ENCODE measurements at regions not wholly inside any gene's neighbourhood (a gene's known extent, or its start where the extent isn't known, plus 50 kb on each side); places are given as distances from the start of the nearest gene placed in this dataset.

DNA sequence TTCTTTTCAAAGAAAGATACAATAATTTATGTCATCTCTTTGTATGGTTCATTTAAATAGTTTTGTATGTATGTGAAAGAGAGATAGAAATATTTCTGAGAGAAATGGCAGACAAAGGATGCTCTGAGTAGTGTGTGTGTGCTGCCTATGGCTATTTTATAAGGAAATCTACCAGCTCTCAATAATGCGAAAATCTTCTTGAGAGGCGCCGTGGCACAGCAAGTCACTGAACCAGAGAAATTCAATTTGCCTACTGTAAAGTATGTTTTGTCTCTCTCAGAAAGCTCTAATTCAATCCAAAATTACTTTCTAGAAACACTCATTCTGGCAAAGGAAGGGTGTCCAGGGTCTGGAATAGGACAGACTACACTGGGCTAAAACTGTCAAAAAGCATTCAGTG lies 1981.1 kb downstream of the EFNA5 start:
- H3K9me3 ChIP-seq (ENCODE audit: control insufficient read depth in 2 of 3, insufficient read depth in 1 of 3, low read length in 3 of 3) = no peaks in the 10 kb centered on the region
- no peaks in the 10 kb centered on the region for H3K27me3 ChIP-seq (ENCODE audit: control insufficient read depth, insufficient read depth, low read length)
- FAIRE-seq (no peak), DNase-seq (no peak)
- H3K36me3 ChIP-seq (ENCODE audit: control insufficient read depth in 2 of 3, insufficient read depth in 3 of 3, low read length in 3 of 3) = no peaks in the 10 kb centered on the region
- intact Hi-C loops (cut with DNase I) = no loop called here
- H3K27ac ChIP-seq (ENCODE audit: low read depth in 2 of 2, low read length in 2 of 2) = no peak overlapping the region
- no peak overlapping the region for H3K4me3 ChIP-seq (ENCODE audit: low read length in 3 of 3)
- H3K4me1 ChIP-seq (ENCODE audit: control insufficient read depth in 2 of 3, insufficient read depth in 2 of 3, low read depth in 1 of 3, low read length in 3 of 3) = no peaks in the 10 kb centered on the region
- no peak overlapping the region for H3K9ac ChIP-seq (ENCODE audit: low read length in 3 of 3)
- TF ChIP-seq, protein P1, sequence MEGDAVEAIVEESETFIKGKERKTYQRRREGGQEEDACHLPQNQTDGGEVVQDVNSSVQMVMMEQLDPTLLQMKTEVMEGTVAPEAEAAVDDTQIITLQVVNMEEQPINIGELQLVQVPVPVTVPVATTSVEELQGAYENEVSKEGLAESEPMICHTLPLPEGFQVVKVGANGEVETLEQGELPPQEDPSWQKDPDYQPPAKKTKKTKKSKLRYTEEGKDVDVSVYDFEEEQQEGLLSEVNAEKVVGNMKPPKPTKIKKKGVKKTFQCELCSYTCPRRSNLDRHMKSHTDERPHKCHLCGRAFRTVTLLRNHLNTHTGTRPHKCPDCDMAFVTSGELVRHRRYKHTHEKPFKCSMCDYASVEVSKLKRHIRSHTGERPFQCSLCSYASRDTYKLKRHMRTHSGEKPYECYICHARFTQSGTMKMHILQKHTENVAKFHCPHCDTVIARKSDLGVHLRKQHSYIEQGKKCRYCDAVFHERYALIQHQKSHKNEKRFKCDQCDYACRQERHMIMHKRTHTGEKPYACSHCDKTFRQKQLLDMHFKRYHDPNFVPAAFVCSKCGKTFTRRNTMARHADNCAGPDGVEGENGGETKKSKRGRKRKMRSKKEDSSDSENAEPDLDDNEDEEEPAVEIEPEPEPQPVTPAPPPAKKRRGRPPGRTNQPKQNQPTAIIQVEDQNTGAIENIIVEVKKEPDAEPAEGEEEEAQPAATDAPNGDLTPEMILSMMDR (IDR thresholded peaks at IDR 0.05; ENCODE audit: borderline replicate concordance, extremely low read depth, insufficient read depth) = no peak

DNA sequence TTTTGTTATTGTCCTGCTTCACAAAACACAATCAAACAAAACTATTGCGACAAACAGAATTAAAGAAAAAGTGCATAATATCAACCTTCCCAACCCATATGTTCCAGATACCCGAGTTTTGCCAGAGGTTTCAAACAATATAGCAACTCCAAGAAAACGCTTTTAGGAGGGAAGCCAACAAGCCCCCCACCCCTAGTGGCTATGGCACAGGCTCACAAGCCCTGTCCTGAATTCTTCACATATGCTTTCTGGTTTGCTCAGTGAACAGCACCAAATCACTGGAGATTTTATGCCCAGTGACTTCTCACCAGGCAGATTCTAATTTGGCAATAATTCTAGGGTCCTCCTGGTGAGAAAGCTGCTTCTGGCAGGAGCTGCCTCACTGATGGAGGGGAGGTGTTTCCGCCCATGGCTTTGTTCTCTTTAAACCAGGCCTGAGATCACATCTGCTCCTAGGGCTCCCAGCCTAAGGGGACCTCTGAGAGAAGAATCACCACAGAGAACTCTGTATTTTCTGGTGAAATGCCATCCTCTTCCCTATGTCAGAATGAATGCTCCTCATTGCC lies 1982.4 kb downstream of the EFNA5 start:
- Histone ChIP-seq H3K9me3 (ENCODE audit: control insufficient read depth in 2 of 3, insufficient read depth in 1 of 3, low read length in 3 of 3) (no peaks in the 10 kb centered on the region), H3K9ac (ENCODE audit: low read length in 3 of 3) (no peak overlapping the region), H3K27me3 (ENCODE audit: control insufficient read depth, insufficient read depth, low read length) (no peaks in the 10 kb centered on the region), H3K4me3 (ENCODE audit: low read length in 3 of 3) (no peak overlapping the region), H3K27ac (ENCODE audit: low read depth in 2 of 2, low read length in 2 of 2) (no peak overlapping the region), H3K36me3 (ENCODE audit: control insufficient read depth in 2 of 3, insufficient read depth in 3 of 3, low read length in 3 of 3) (no peaks in the 10 kb centered on the region), H3K4me1 (ENCODE audit: control insufficient read depth in 2 of 3, insufficient read depth in 2 of 3, low read depth in 1 of 3, low read length in 3 of 3) (no peaks in the 10 kb centered on the region)
- FAIRE-seq (no peak), DNase-seq (no peak)
- intact Hi-C loops (cut with DNase I) = no loop called here
- TF ChIP-seq, protein P1 (IDR thresholded peaks at IDR 0.05; ENCODE audit: borderline replicate concordance, extremely low read depth, insufficient read depth) = no peak

DNA sequence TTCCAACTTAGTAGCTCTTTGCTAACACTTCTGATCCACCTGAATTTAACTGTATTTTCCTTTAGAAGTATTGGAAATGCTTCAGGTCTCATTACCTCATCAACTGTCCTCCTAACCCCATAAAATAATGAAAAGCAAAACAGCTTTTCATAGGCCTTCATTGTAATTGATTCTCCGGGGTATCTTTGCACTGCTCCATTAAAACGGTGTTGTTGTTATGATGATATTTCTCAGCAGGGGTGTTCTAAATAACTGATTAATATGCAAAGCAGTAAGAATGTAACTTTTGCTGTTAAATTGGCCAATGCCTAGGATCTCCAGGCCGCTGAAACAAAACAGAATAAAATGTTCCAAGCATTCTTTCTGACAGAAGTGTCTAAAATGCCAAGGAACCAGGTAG lies 1983.2 kb downstream of the EFNA5 start:
- H3K27me3 ChIP-seq (ENCODE audit: control insufficient read depth, insufficient read depth, low read length) = no peaks in the 10 kb centered on the region
- no peak overlapping the region for H3K4me3 ChIP-seq (ENCODE audit: low read length in 3 of 3)
- FAIRE-seq = no peak
- H3K4me1 ChIP-seq (ENCODE audit: control insufficient read depth in 2 of 3, insufficient read depth in 2 of 3, low read depth in 1 of 3, low read length in 3 of 3) = no peaks in the 10 kb centered on the region
- H3K27ac ChIP-seq (ENCODE audit: low read depth in 2 of 2, low read length in 2 of 2) = no peak overlapping the region
- no peak for DNase-seq
- intact Hi-C loops (cut with DNase I) = no loop called here
- TF ChIP-seq, protein P1 (IDR thresholded peaks at IDR 0.05; ENCODE audit: borderline replicate concordance, extremely low read depth, insufficient read depth) = no peak
- H3K9me3 ChIP-seq (ENCODE audit: control insufficient read depth in 2 of 3, insufficient read depth in 1 of 3, low read length in 3 of 3) = no peaks in the 10 kb centered on the region
- H3K36me3 ChIP-seq (ENCODE audit: control insufficient read depth in 2 of 3, insufficient read depth in 3 of 3, low read length in 3 of 3) = no peaks in the 10 kb centered on the region
- H3K9ac ChIP-seq (ENCODE audit: low read length in 3 of 3) = no peak overlapping the region

DNA sequence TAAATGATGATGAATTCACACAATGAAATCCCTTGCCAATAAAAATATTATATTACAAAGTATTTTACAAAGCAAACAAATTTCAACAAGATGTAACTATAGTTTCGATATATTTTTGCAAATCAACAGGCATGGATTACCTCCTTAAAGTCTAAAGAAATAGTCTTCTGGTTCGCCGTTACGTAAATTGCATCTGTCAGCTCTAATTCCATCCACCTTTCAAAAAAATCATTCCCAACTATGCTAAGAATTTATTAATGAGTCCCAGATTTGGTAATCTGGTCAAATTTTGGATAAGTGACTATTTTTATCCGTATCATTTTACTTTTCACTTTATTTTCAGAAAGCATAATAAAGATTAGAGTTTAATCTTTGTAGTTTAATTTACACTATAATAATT lies 1984.9 kb downstream of the EFNA5 start:
- FAIRE-seq = no peak
- Histone ChIP-seq H3K36me3 (ENCODE audit: control insufficient read depth in 2 of 3, insufficient read depth in 3 of 3, low read length in 3 of 3) (no peaks in the 10 kb centered on the region), H3K27ac (ENCODE audit: low read depth in 2 of 2, low read length in 2 of 2) (no peak overlapping the region), H3K27me3 (ENCODE audit: control insufficient read depth, insufficient read depth, low read length) (no peaks in the 10 kb centered on the region), H3K9ac (ENCODE audit: low read length in 3 of 3) (no peak overlapping the region), H3K4me1 (ENCODE audit: control insufficient read depth in 2 of 3, insufficient read depth in 2 of 3, low read depth in 1 of 3, low read length in 3 of 3) (no peaks in the 10 kb centered on the region), H3K9me3 (ENCODE audit: control insufficient read depth in 2 of 3, insufficient read depth in 1 of 3, low read length in 3 of 3) (no peaks in the 10 kb centered on the region), H3K4me3 (ENCODE audit: low read length in 3 of 3) (no peak overlapping the region)
- intact Hi-C loops (cut with DNase I) = no loop called here
- no peak for DNase-seq
- TF ChIP-seq, protein P1 (IDR thresholded peaks at IDR 0.05; ENCODE audit: borderline replicate concordance, extremely low read depth, insufficient read depth) = no peak
